ENCODE measurements at regions not wholly inside any gene's neighbourhood (a gene's known extent, or its start where the extent isn't known, plus 50 kb on each side); places are given as distances from the start of the nearest gene placed in this dataset.

DNA sequence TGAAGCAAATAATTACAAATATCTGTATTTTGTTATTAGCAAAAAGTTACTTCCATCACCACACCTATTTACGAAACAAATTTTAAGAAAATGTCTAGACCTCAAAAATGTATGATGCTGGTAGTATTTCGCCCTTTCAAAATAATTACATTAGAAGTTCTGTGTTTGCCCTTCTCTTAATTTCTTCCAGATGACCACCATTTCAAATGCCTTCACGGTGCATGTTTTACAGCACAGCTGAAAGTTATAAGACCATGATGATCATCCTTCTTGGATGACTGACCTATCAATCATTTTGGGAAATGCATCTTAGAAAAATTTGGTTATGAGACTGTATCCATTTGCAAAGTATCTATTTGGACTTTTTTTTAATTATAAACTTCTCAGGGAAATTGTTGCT lies 390.8 kb downstream of the SLITRK6 start:
- H3K9me2 ChIP-seq (replicated peaks; ENCODE audit: low read length) = no peaks in the 10 kb centered on the region
- CTCF ChIA-PET = no interaction called here
- no peak overlapping the region for H3K9ac ChIP-seq (ENCODE audit: low read length)
- no peaks in the 10 kb centered on the region for H3K9me3 ChIP-seq (ENCODE audit: low read length)
- TF ChIP-seq EZH2 (IDR thresholded peaks at IDR 0.05; ENCODE audit: low read length, unreplicated experiment) = no peak
- TF ChIP-seq, protein P1, sequence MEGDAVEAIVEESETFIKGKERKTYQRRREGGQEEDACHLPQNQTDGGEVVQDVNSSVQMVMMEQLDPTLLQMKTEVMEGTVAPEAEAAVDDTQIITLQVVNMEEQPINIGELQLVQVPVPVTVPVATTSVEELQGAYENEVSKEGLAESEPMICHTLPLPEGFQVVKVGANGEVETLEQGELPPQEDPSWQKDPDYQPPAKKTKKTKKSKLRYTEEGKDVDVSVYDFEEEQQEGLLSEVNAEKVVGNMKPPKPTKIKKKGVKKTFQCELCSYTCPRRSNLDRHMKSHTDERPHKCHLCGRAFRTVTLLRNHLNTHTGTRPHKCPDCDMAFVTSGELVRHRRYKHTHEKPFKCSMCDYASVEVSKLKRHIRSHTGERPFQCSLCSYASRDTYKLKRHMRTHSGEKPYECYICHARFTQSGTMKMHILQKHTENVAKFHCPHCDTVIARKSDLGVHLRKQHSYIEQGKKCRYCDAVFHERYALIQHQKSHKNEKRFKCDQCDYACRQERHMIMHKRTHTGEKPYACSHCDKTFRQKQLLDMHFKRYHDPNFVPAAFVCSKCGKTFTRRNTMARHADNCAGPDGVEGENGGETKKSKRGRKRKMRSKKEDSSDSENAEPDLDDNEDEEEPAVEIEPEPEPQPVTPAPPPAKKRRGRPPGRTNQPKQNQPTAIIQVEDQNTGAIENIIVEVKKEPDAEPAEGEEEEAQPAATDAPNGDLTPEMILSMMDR (conservative IDR thresholded peaks at IDR 0.05; ENCODE audit: low read depth, low read length) = no peak
- no peak for TF ChIP-seq EZH2phosphoT487 (IDR thresholded peaks at IDR 0.05; ENCODE audit: borderline replicate concordance, low read length)
- no peak overlapping the region for H3K4me2 ChIP-seq (ENCODE audit: low read length)
- no peak overlapping the region for H3K4me3 ChIP-seq (ENCODE audit: low read length)
- POLR2A ChIA-PET (ENCODE audit: unreplicated experiment) = no interaction called here
- H4K20me1 ChIP-seq (ENCODE audit: low read length) = no peaks in the 10 kb centered on the region
- no peaks in the 10 kb centered on the region for H3K79me2 ChIP-seq (ENCODE audit: low read length)
- no peaks in the 10 kb centered on the region for H3F3A ChIP-seq (ENCODE audit: low read length, unreplicated experiment)
- H3K4me1 ChIP-seq (ENCODE audit: insufficient read depth, low read length) = no peaks in the 10 kb centered on the region
- DNase-seq (no peak), ATAC-seq (no peak)
- H3K27ac ChIP-seq (ENCODE audit: low read length) = no peak overlapping the region
- intact Hi-C loops (cut with micrococcal nuclease) = no loop called here
- BruUV-seq (replicated peaks) = no TSS peak
- no peaks in the 10 kb centered on the region for H3K36me3 ChIP-seq (ENCODE audit: low read depth, low read length)
- no peaks in the 10 kb centered on the region for H3K27me3 ChIP-seq (ENCODE audit: low read length)
- H2AFZ ChIP-seq (ENCODE audit: low read length) = no peak overlapping the region

DNA sequence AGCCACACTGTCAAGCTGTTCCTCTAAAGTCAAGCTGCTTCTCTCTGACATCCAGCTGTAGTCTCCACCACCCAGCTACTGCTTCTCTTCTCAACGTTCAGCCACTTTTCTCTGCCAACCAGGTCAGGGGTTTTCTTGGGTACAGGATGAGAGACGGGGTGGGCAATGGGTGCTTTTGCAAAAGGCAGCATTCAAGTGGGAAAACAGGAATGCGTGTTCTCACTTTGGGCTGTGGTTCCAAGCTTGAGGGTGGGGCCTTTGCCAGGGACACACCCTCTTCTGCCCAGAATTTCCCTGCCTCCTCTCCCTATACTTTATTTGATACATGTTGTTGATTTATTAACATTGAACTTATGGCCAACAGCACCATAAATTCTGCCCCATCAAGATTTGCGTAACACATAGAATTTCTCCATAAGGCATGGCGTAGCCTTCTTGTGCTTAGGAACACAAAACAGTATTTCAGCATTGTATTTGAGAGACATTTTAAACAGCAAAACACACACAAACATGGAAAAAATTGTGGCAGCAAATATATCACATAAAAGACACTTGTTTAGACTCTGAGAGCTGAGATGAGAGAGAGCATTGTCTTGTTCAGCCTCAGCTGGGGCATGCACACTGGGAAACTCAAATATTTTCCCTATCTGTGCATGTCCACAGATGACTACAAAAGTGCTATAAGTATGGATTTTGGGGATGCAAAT lies 392.8 kb downstream of the SLITRK6 start:
- H3K4me2 ChIP-seq (ENCODE audit: low read length) = no peak overlapping the region
- H3K9ac ChIP-seq (ENCODE audit: low read length) = no peak overlapping the region
- no peak overlapping the region for H3K4me3 ChIP-seq (ENCODE audit: low read length)
- no peak overlapping the region for H2AFZ ChIP-seq (ENCODE audit: low read length)
- H3K79me2 ChIP-seq (ENCODE audit: low read length) = no peaks in the 10 kb centered on the region
- POLR2A ChIA-PET (ENCODE audit: unreplicated experiment) = no interaction called here
- no peak overlapping the region for H3K27ac ChIP-seq (ENCODE audit: low read length)
- CTCF ChIA-PET = no interaction called here
- H4K20me1 ChIP-seq (ENCODE audit: low read length) = no peaks in the 10 kb centered on the region
- no peak for ATAC-seq
- H3F3A ChIP-seq (ENCODE audit: low read length, unreplicated experiment) = no peaks in the 10 kb centered on the region
- no peaks in the 10 kb centered on the region for H3K9me2 ChIP-seq (replicated peaks; ENCODE audit: low read length)
- H3K4me1 ChIP-seq (ENCODE audit: insufficient read depth, low read length) = no peaks in the 10 kb centered on the region
- no peaks in the 10 kb centered on the region for H3K27me3 ChIP-seq (ENCODE audit: low read length)
- DNase-seq = no peak
- no peak for TF ChIP-seq EZH2 (IDR thresholded peaks at IDR 0.05; ENCODE audit: low read length, unreplicated experiment)
- no peak for TF ChIP-seq EZH2phosphoT487 (IDR thresholded peaks at IDR 0.05; ENCODE audit: borderline replicate concordance, low read length)
- TF ChIP-seq, protein P1 (conservative IDR thresholded peaks at IDR 0.05; ENCODE audit: low read depth, low read length) = no peak
- no peaks in the 10 kb centered on the region for H3K36me3 ChIP-seq (ENCODE audit: low read depth, low read length)
- no TSS peak for BruUV-seq (replicated peaks)
- H3K9me3 ChIP-seq (ENCODE audit: low read length) = no peaks in the 10 kb centered on the region
- intact Hi-C loops (cut with micrococcal nuclease) = no loop called here

DNA sequence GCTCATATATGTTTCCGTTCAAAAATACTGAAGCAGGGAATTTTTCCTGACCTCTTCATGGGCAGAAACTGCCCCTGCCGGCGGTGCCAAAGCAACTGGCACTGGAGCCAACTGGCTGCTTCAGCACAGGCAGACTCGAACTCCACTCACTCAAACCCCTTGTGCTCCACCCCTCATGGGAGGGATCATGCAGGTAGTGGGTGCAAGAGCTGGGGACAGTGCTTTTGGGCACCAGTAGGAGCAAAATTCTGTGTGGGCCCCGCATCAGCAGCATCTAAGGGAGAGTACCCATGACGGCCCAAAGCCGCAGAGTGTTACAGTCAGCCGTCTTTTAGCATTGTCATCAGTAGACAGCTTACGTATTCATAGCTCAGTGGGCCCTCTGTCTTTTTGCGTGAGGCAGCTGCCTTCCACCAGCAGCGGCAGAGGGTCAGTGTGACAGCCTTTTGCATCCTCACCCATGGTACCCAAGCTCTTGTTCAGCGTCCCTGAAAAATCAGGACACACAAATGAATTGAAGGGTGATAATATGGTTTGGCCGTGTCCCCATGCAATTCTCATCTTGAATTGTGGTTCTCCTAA lies 393.8 kb downstream of the SLITRK6 start:
- no peak for ATAC-seq
- Histone ChIP-seq H3K9me3 (ENCODE audit: low read length) (no peaks in the 10 kb centered on the region), H3K9me2 (replicated peaks; ENCODE audit: low read length) (no peaks in the 10 kb centered on the region), H3K4me2 (ENCODE audit: low read length) (no peak overlapping the region), H3K9ac (ENCODE audit: low read length) (no peak overlapping the region), H3K4me1 (ENCODE audit: insufficient read depth, low read length) (no peaks in the 10 kb centered on the region), H3K27me3 (ENCODE audit: low read length) (no peaks in the 10 kb centered on the region), H2AFZ (ENCODE audit: low read length) (no peak overlapping the region), H3K4me3 (ENCODE audit: low read length) (no peak overlapping the region), H3F3A (ENCODE audit: low read length, unreplicated experiment) (no peaks in the 10 kb centered on the region), H3K79me2 (ENCODE audit: low read length) (no peaks in the 10 kb centered on the region), H3K36me3 (ENCODE audit: low read depth, low read length) (no peaks in the 10 kb centered on the region), H3K27ac (ENCODE audit: low read length) (no peak overlapping the region), H4K20me1 (ENCODE audit: low read length) (no peaks in the 10 kb centered on the region)
- no TSS peak for BruUV-seq (replicated peaks)
- TF ChIP-seq EZH2phosphoT487 (IDR thresholded peaks at IDR 0.05; ENCODE audit: borderline replicate concordance, low read length) (no peak), EZH2 (IDR thresholded peaks at IDR 0.05; ENCODE audit: low read length, unreplicated experiment) (no peak)
- TF ChIP-seq, protein P1 (conservative IDR thresholded peaks at IDR 0.05; ENCODE audit: low read depth, low read length) = no peak
- CTCF ChIA-PET = no interaction called here
- no peak for DNase-seq
- POLR2A ChIA-PET (ENCODE audit: unreplicated experiment) = no interaction called here
- intact Hi-C loops (cut with micrococcal nuclease) = no loop called here
